K562 (cell line): ENCODE measurements at regions not wholly inside any gene's neighbourhood (a gene's known extent, or its start where the extent isn't known, plus 50 kb on each side); places are given as distances from the start of the nearest gene placed in this dataset.

Experiments used
- ATAC-seq: fragments of 200-7000 bp; cut with Tn5 transposase; 3 replicates; pipeline ENCODE4 v1.9.1; 2020; ENCODE audit warnings: moderate library complexity
- BruUV-seq: library from RNA; stranded (reverse); fragments of 400-500 nt; replicated peaks from 2 replicates; lab custom pipeline; 2021; lab: Mats Ljungman, UMichigan
- CTCF ChIA-PET: fragments of 300-600 bp; formaldehyde crosslinking; extraction: SDS; loops from one replicate; lab custom pipeline; 2021; ENCODE audit warnings: low intra/inter-chr PET ratio; lab: Yijun Ruan, JAX
- POLR2A ChIA-PET: fragments of 300-600, 350-650 bp; sonication (Branson Sonifier 250); formaldehyde crosslinking; extraction: SDS; loops from one replicate; lab custom pipeline; 2021; ENCODE audit warnings: antibody characterized with exemption, inconsistent platforms; lab: Yijun Ruan, JAX
- DNase-seq, 4 experiments: peaks; one replicate each; pipeline versions ENCODE4 v3.0.0 to v3.0.0-alpha.2; 2011 to 2018; ENCODE audit warnings: low spot score in 3 of 4, mixed read lengths in 3 of 4; ENCODE audit errors: extremely low read depth in 1 of 4
- FAIRE-seq: peaks from 2 replicates; lab custom pipeline; 2011; peaks lifted over from hg19 to GRCh38; lab: Jason Lieb, UNC
- H2AFZ ChIP-seq: 2 replicates; pipeline ENCODE4 v1.6.0; 2011; ENCODE audit warnings: low read depth, low read length, control low read depth, inconsistent platforms
- H3K27ac ChIP-seq: fragments of 200-600 bp; 3 replicates; pipeline ENCODE4 v1.8.0; 2011; ENCODE audit warnings: low read depth, mild to moderate bottlenecking, control low read depth, inconsistent platforms, low read length, moderate library complexity, mixed read lengths; ENCODE audit errors: extremely low read depth
- H3K27me3 ChIP-seq, 2 experiments: fragments of 300-600 bp in 1 of 2; 2 replicates in 1 of 2; 3 replicates in 1 of 2; pipeline versions ENCODE4 v1.6.0 to v1.8.0; 2011; ENCODE audit warnings: inconsistent platforms in 2 of 2, low read length in 2 of 2, mild to moderate bottlenecking in 1 of 2, mixed read lengths in 1 of 2, moderate library complexity in 1 of 2; ENCODE audit not compliant: control insufficient read depth in 2 of 2, insufficient read depth in 2 of 2
- H3K36me3 ChIP-seq: fragments of 300-600 bp; 3 replicates; pipeline ENCODE4 v1.8.0; 2011; ENCODE audit warnings: mild to moderate bottlenecking, low read length, inconsistent platforms; ENCODE audit not compliant: control insufficient read depth, insufficient read depth
- H3K4me1 ChIP-seq, 2 experiments: fragments of 200-600 bp in 1 of 2; replicated peaks in 1 of 2; 2 replicates in 1 of 2; 3 replicates in 1 of 2; pipeline versions ENCODE4 v1.5.1 to v1.8.0; 2011; ENCODE audit warnings: inconsistent platforms in 2 of 2, low read length in 2 of 2, mild to moderate bottlenecking in 1 of 2, mixed read lengths in 1 of 2, moderate library complexity in 1 of 2; ENCODE audit not compliant: control insufficient read depth in 2 of 2, insufficient read depth in 2 of 2
- H3K4me2 ChIP-seq: 2 replicates; pipeline ENCODE4 v1.6.1; 2011; ENCODE audit warnings: low read length, control low read depth, inconsistent platforms, mixed read lengths; ENCODE audit not compliant: insufficient read depth
- H3K4me3 ChIP-seq: fragments of 200-600 bp; sonication (generic), shearing (Covaris generic); 2 replicates; pipeline ENCODE4 v1.5.1; 2016; ENCODE audit warnings: control low read depth, inconsistent platforms
- H3K79me2 ChIP-seq: fragments of 200-600 bp; 3 replicates; pipeline ENCODE4 v1.8.0; 2011; ENCODE audit warnings: low read length, inconsistent platforms; ENCODE audit not compliant: control insufficient read depth, insufficient read depth
- H3K9ac ChIP-seq, 2 experiments: 2 replicates each; pipeline versions ENCODE4 v1.6.0 to v1.6.1; 2011; ENCODE audit warnings: low read depth in 2 of 2, low read length in 2 of 2, control low read depth in 1 of 2, inconsistent platforms in 1 of 2, mild to moderate bottlenecking in 1 of 2, mixed read lengths in 1 of 2; ENCODE audit not compliant: insufficient read depth in 1 of 2
- H3K9me1 ChIP-seq: one replicate; pipeline ENCODE4 v1.6.0; 2011; ENCODE audit warnings: inconsistent platforms, mild to moderate bottlenecking, low read length, moderate library complexity; ENCODE audit not compliant: control insufficient read depth, insufficient read depth
- H3K9me3 ChIP-seq: replicated peaks from 2 replicates; pipeline ENCODE4 v1.5.1; 2011; ENCODE audit warnings: low read depth, low read length, inconsistent platforms; ENCODE audit not compliant: control insufficient read depth, insufficient read depth
- H4K20me1 ChIP-seq: replicated peaks from 2 replicates; pipeline ENCODE4 v1.6.1; 2011; ENCODE audit warnings: low read length, inconsistent platforms, mixed read lengths; ENCODE audit not compliant: control insufficient read depth, insufficient read depth
- AFF1 ChIP-seq, 2 experiments: fragments of 450-650 bp; IDR thresholded peaks; 2 replicates each; pipeline ENCODE4 v1.6.1; 2018; ENCODE audit warnings: mild to moderate bottlenecking in 2 of 2, low read depth in 1 of 2; ENCODE audit not compliant: partially characterized antibody in 2 of 2
- HMG20A ChIP-seq: fragments of 450-650 bp; formaldehyde crosslinking; conservative IDR thresholded peaks from 2 replicates; pipeline ENCODE4 v1.4.0; 2020; ENCODE audit warnings: mild to moderate bottlenecking, mixed read lengths
- MEF2D ChIP-seq: conservative IDR thresholded peaks from 2 replicates; pipeline ENCODE4 v1.6.1; 2016; ENCODE audit warnings: low read depth, missing genetic modification characterization, missing compliant biosample characterization
- NFRKB ChIP-seq: fragments of 450-650 bp; IDR thresholded peaks from 2 replicates; pipeline ENCODE4 v1.6.1; 2016; ENCODE audit warnings: low read depth
- SMAD1 ChIP-seq: fragments of 150-350 bp; IDR thresholded peaks from 2 replicates; pipeline ENCODE4 v1.6.1; 2014; ENCODE audit warnings: low read length, low read depth; ENCODE audit not compliant: partially characterized antibody
- SRSF1 ChIP-seq: fragments of 200-400 bp; formaldehyde crosslinking; IDR thresholded peaks from 2 replicates; pipeline ENCODE4 v1.6.1; 2017; ENCODE audit warnings: mild to moderate bottlenecking, low read depth, low read length, moderate library complexity
- SRSF3 ChIP-seq: fragments of 200-400 bp; formaldehyde crosslinking; IDR thresholded peaks from 2 replicates; pipeline ENCODE4 v1.6.1; 2016; ENCODE audit warnings: mild to moderate bottlenecking, low read length, moderate library complexity; ENCODE audit not compliant: insufficient read depth
- TBP ChIP-seq: optimal IDR thresholded peaks from 2 replicates; pipeline ENCODE3; 2011; ENCODE audit warnings: low read depth, low read length, improper control_type of control experiment
- TFE3 ChIP-seq: fragments of 450-650 bp; formaldehyde crosslinking; IDR thresholded peaks from 2 replicates; pipeline ENCODE4 v1.4.0; 2020; ENCODE audit warnings: mild to moderate bottlenecking, mixed read lengths
- ZBTB34 ChIP-seq: fragments of 250-450 bp; sonication (Bioruptor Pico); IDR thresholded peaks from 2 replicates; pipeline ENCODE4 v1.8.0; 2021; ENCODE audit warnings: mild to moderate bottlenecking, moderate library complexity
- WGBS: fragments of 100-300 bp; shearing (Covaris generic); methylation state at CpG from one replicate; pipeline ENCODE4 v1.1.6; 2016; ENCODE audit warnings: low coverage, mixed read lengths; ENCODE audit not compliant: insufficient coverage; ENCODE audit errors: missing lambda C conversion rate; 5-methylcytosine and 5-hydroxymethylcytosine counted together
- in situ Hi-C: fragments of 300-500 bp; cut with MboI; formaldehyde crosslinking; loops from 4 replicates; pipeline ENCODE4 v1.15.0; 2018; ENCODE audit warnings: inconsistent platforms, mixed read lengths
- intact Hi-C: fragments of 100-400 bp; cut with micrococcal nuclease; formaldehyde crosslinking; loops from 2 replicates; pipeline ENCODE4 v1.14.2; 2022
- TF ChIP-seq, protein P1 (sequence below): fragments of 450-650 bp; formaldehyde crosslinking; conservative IDR thresholded peaks from 2 replicates; pipeline ENCODE4 v1.4.0; 2022; ENCODE audit warnings: mild to moderate bottlenecking, missing genetic modification characterization

DNA sequence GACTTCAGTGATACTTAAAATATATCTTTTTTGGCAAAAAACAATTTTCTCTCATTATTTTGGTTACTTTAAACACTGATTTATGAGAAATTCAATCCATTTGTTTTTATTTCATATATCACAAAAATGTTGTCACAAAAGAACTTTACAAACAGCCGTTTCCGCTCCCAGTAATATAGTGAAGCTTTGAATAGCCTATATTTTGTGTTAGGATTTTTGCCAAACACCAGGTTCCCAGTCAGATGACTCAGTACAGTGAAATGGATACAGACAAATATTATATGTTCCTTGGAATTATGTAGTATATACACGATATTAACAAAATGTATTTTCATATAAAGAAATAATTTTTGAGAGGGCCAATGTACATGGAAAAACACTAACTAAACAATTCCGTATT, 411.1 kb downstream of the CCER1 start:
- POLR2A ChIA-PET, result no interaction called here

DNA sequence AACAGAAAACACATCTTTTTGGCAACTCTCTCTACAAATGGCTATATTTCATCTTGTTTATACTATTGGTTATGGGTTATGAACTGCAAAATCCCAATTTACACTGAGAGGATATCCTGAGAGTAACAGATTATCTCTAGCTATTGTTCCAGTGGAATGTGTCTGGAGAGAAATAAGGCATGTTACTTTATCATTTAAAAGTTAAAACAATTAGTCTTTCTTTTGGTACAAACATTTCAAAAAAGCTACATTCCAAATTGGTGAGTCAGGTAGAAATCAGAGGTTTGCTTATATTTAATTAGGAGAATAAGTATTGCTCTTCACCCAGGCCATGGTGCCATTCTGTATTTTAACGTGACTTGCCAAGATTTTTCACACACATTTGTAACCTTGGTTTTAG, 411.6 kb downstream of the CCER1 start:
- H4K20me1 ChIP-seq, result no peaks in the 10 kb centered on the region
- POLR2A ChIA-PET, result no interaction called here
- TF ChIP-seq, protein P1, sequence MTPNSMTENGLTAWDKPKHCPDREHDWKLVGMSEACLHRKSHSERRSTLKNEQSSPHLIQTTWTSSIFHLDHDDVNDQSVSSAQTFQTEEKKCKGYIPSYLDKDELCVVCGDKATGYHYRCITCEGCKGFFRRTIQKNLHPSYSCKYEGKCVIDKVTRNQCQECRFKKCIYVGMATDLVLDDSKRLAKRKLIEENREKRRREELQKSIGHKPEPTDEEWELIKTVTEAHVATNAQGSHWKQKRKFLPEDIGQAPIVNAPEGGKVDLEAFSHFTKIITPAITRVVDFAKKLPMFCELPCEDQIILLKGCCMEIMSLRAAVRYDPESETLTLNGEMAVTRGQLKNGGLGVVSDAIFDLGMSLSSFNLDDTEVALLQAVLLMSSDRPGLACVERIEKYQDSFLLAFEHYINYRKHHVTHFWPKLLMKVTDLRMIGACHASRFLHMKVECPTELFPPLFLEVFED, result no peak
- no peak for TF ChIP-seq ZBTB34 (CRISPR knock-in tag)
- no peak for TF ChIP-seq SMAD1
- TF ChIP-seq AFF1 (IDR thresholded peaks at IDR 0.05; ENCODE audit: low read depth in 1 of 2, partially characterized antibody in 2 of 2), result no peak
- TF ChIP-seq TFE3 (CRISPR knock-in tag), result no peak

More for the DNA sequence above, 411.1 kb downstream of the CCER1 start:
- no peak for ATAC-seq
- no peak overlapping the region for H3K4me2 ChIP-seq
- H3K4me1 ChIP-seq, result no peaks in the 10 kb centered on the region
- no peak for TF ChIP-seq TBP
- TF ChIP-seq NFRKB, result no peak
- no peak for TF ChIP-seq MEF2D (tag)
- no peak for TF ChIP-seq SRSF3
- no peak for TF ChIP-seq SRSF1
- TF ChIP-seq HMG20A, result no peak
- no peaks in the 10 kb centered on the region for H3K9me1 ChIP-seq
- no peak for DNase-seq
- BruUV-seq, result no TSS peak
- H3K36me3 ChIP-seq, result no peaks in the 10 kb centered on the region
- FAIRE-seq, result no peak
- H3K27me3 ChIP-seq, result no peaks in the 10 kb centered on the region
- H3K9me3 ChIP-seq, result no peaks in the 10 kb centered on the region
- no peaks in the 10 kb centered on the region for H4K20me1 ChIP-seq
- no peak overlapping the region for H3K4me3 ChIP-seq
- intact Hi-C loops, result no loop called here
- H3K27ac ChIP-seq, result no peak overlapping the region
- no peak overlapping the region for H2AFZ ChIP-seq
- in situ Hi-C loops, result no loop called here
- 0% methylated on average over 4 of the region's 4 CpGs for whole genome bisulfite sequencing
- H3K79me2 ChIP-seq, result no peaks in the 10 kb centered on the region
- H3K9ac ChIP-seq, result no peak overlapping the region
- CTCF ChIA-PET, result no interaction called here

More for the DNA sequence above, 411.6 kb downstream of the CCER1 start:
- DNase-seq (no peak), ATAC-seq (no peak), FAIRE-seq (no peak)
- Histone ChIP-seq H3K9me3 (no peaks in the 10 kb centered on the region), H2AFZ (no peak overlapping the region), H3K27ac (no peak overlapping the region), H3K27me3 (no peaks in the 10 kb centered on the region), H3K36me3 (no peaks in the 10 kb centered on the region), H3K9ac (no peak overlapping the region), H3K79me2 (no peaks in the 10 kb centered on the region), H3K4me3 (no peak overlapping the region), H3K9me1 (no peaks in the 10 kb centered on the region), H3K4me1 (no peaks in the 10 kb centered on the region), H3K4me2 (no peak overlapping the region)
- no TSS peak for BruUV-seq
- CTCF ChIA-PET, result no interaction called here
- WGBS, result 8% methylated on average over 1 of the region's 1 CpG
- intact Hi-C loops, result no loop called here
- in situ Hi-C loops, result no loop called here
